ENCODE measurements at regions not wholly inside any gene's neighbourhood (a gene's known extent, or its start where the extent isn't known, plus 50 kb on each side); places are given as distances from the start of the nearest gene placed in this dataset.

- no peak for DNase-seq (ENCODE audit: low read depth)
Observed at GRCh38 chr1:80806431-80806830, 994.3 kb upstream of the ADGRL2 start.

- DNase-seq (ENCODE audit: low read depth): no peak
Observed at GRCh38 chr1:80801695-80802094, 999.0 kb upstream of the ADGRL2 start.

- no peak for DNase-seq (ENCODE audit: low read depth)
Observed at GRCh38 chr1:80799457-80799856, 1001.3 kb upstream of the ADGRL2 start.

GRCh38 chr1:80779275-80779674 lies 1021.5 kb upstream of the ADGRL2 start:
- no peak for DNase-seq (ENCODE audit: low read depth)

GRCh38 chr1:80778094-80778840 lies 1022.5 kb upstream of the ADGRL2 start:
- DNase-seq (ENCODE audit: low read depth): no peak

- no peak for DNase-seq (ENCODE audit: low read depth)
Observed at GRCh38 chr1:80776266-80776665, 1024.5 kb upstream of the ADGRL2 start.

GRCh38 chr1:80769208-80769750 lies 1031.5 kb upstream of the ADGRL2 start:
- no peak for DNase-seq (ENCODE audit: low read depth)

- no peak for DNase-seq (ENCODE audit: low read depth)
Observed at GRCh38 chr1:80767711-80768110, 1033.0 kb upstream of the ADGRL2 start.

- no peak for DNase-seq (ENCODE audit: low read depth)
Observed at GRCh38 chr1:80759354-80759753, 1041.4 kb upstream of the ADGRL2 start.

GRCh38 chr1:80755944-80756343 lies 1044.8 kb upstream of the ADGRL2 start:
- DNase-seq (ENCODE audit: low read depth): no peak

GRCh38 chr1:80751204-80751603 lies 1049.5 kb upstream of the ADGRL2 start:
- no peak for DNase-seq (ENCODE audit: low read depth)

- DNase-seq (ENCODE audit: low read depth): no peak
Observed at GRCh38 chr1:80731241-80731894, 1069.4 kb upstream of the ADGRL2 start.

GRCh38 chr1:80722611-80723010 lies 1078.1 kb upstream of the ADGRL2 start:
- no peak for DNase-seq (ENCODE audit: low read depth)

GRCh38 chr1:80706526-80706925 lies 1094.2 kb upstream of the ADGRL2 start:
- DNase-seq (ENCODE audit: low read depth): no peak

- no peak for DNase-seq (ENCODE audit: low read depth)
Observed at GRCh38 chr1:80678438-80678837, 1122.3 kb upstream of the ADGRL2 start.

- DNase-seq (ENCODE audit: low read depth): no peak
Observed at GRCh38 chr1:80675454-80675853, 1125.3 kb upstream of the ADGRL2 start.

- no peak for DNase-seq (ENCODE audit: low read depth)
Observed at GRCh38 chr1:80673935-80674597, 1126.7 kb upstream of the ADGRL2 start.

- no peak for DNase-seq (ENCODE audit: low read depth)
Observed at GRCh38 chr1:80668372-80668771, 1132.4 kb upstream of the ADGRL2 start.

GRCh38 chr1:80666073-80666472 lies 1134.7 kb upstream of the ADGRL2 start:
- DNase-seq (ENCODE audit: low read depth): no peak

- peak; percentile 14 for DNase-seq (ENCODE audit: low read depth)
Observed at GRCh38 chr1:80659161-80659560, 1141.6 kb upstream of the ADGRL2 start.

- DNase-seq (ENCODE audit: low read depth): no peak
Observed at GRCh38 chr1:80657707-80658106, 1143.0 kb upstream of the ADGRL2 start.

- no peak for DNase-seq (ENCODE audit: low read depth)
Observed at GRCh38 chr1:80657044-80657643, 1143.6 kb upstream of the ADGRL2 start.

Measured in forelimb muscle (tissue), 1 donor.